Iris pigment epithelial cell (primary cell): ENCODE measurements at regions not wholly inside any gene's neighbourhood (a gene's known extent, or its start where the extent isn't known, plus 50 kb on each side); places are given as distances from the start of the nearest gene placed in this dataset.

ENCODE experiments used
- DNase-seq: peaks from one replicate; pipeline ENCODE4 v3.0.0-alpha.2; 2011; ENCODE audit warnings: low read depth

GRCh38 chr2:30341500-30342267, 105.4 kb upstream of the LCLAT1 start:
- no peak for DNase-seq

GRCh38 chr2:30346471-30347169, 100.4 kb upstream of the LCLAT1 start:
- DNase-seq: no peak

- no peak for DNase-seq
Observed at GRCh38 chr2:30348825-30349224, 98.2 kb upstream of the LCLAT1 start.

GRCh38 chr2:30349691-30350090, 97.4 kb upstream of the LCLAT1 start:
- no peak for DNase-seq

- no peak for DNase-seq
Observed at GRCh38 chr2:30351116-30351515, 95.9 kb upstream of the LCLAT1 start.

- DNase-seq: no peak
Observed at GRCh38 chr2:30351949-30352348, 95.1 kb upstream of the LCLAT1 start.

- no peak for DNase-seq
Observed at GRCh38 chr2:30354150-30354549, 92.9 kb upstream of the LCLAT1 start.

- DNase-seq: no peak
Observed at GRCh38 chr2:30354621-30355020, 92.4 kb upstream of the LCLAT1 start.

GRCh38 chr2:30355306-30355705, 91.7 kb upstream of the LCLAT1 start:
- peak; percentile 57 for DNase-seq

GRCh38 chr2:30356071-30356470, 91.0 kb upstream of the LCLAT1 start:
- peak; percentile 38 for DNase-seq

GRCh38 chr2:30356776-30357175, 90.3 kb upstream of the LCLAT1 start:
- DNase-seq: peak; percentile 45

GRCh38 chr2:30358351-30358750, 88.7 kb upstream of the LCLAT1 start:
- no peak for DNase-seq

GRCh38 chr2:30358842-30359241, 88.2 kb upstream of the LCLAT1 start:
- no peak for DNase-seq

- DNase-seq: peak; percentile 55
Observed at GRCh38 chr2:30359644-30360167, 87.3 kb upstream of the LCLAT1 start.

GRCh38 chr2:30361751-30362394, 85.2 kb upstream of the LCLAT1 start:
- no peak for DNase-seq

GRCh38 chr2:30362468-30363081, 84.5 kb upstream of the LCLAT1 start:
- DNase-seq: peak; percentile 22

GRCh38 chr2:30363406-30363805, 83.6 kb upstream of the LCLAT1 start:
- DNase-seq: no peak

GRCh38 chr2:30365201-30365600, 81.8 kb upstream of the LCLAT1 start:
- no peak for DNase-seq

- peak; percentile 21 for DNase-seq
Observed at GRCh38 chr2:30366199-30366691, 80.8 kb upstream of the LCLAT1 start.

GRCh38 chr2:30367232-30368070, 79.6 kb upstream of the LCLAT1 start:
- DNase-seq: no peak

- DNase-seq: no peak
Observed at GRCh38 chr2:30368258-30368657, 78.8 kb upstream of the LCLAT1 start.
